ENCODE measurements at regions not wholly inside any gene's neighbourhood (a gene's known extent, or its start where the extent isn't known, plus 50 kb on each side); places are given as distances from the start of the nearest gene placed in this dataset.
A peak's percentile ranks its signal among the peaks of the same experiment; 100 is the strongest.

- Histone ChIP-seq H3K9ac (ENCODE audit: low read depth in 1 of 2, low read length in 2 of 2) (peak overlapping the region in 1 of 2 donors; percentile 14), H3K4me1 (ENCODE audit: control insufficient read depth in 2 of 2, insufficient read depth in 2 of 2, low read length in 2 of 2) (no peaks in the 10 kb centered on the region), H3K27ac (ENCODE audit: low read depth in 2 of 2, low read length in 2 of 2) (no peak overlapping the region), H3K9me3 (ENCODE audit: control insufficient read depth in 2 of 2, low read length in 2 of 2) (no peaks in the 10 kb centered on the region), H3K27me3 (ENCODE audit: control insufficient read depth in 2 of 2, insufficient read depth in 2 of 2, low read length in 2 of 2) (peaks cover 0 to 8% of the 10 kb centered on the region in 2 donors), H3K36me3 (ENCODE audit: control insufficient read depth in 2 of 2, insufficient read depth in 2 of 2, low read length in 2 of 2) (no peaks in the 10 kb centered on the region), H3K4me3 (ENCODE audit: low read length in 2 of 2) (peak overlapping the region in 1 of 2 donors; percentile 16)
Observed at GRCh38 chr2:67846370-67847070, 216.3 kb downstream of the C1D start.

- Histone ChIP-seq H3K4me3 (ENCODE audit: low read length in 2 of 2) (no peak overlapping the region), H3K9ac (ENCODE audit: low read depth in 1 of 2, low read length in 2 of 2) (no peak overlapping the region), H3K27ac (ENCODE audit: low read depth in 2 of 2, low read length in 2 of 2) (no peak overlapping the region), H3K9me3 (ENCODE audit: control insufficient read depth in 2 of 2, low read length in 2 of 2) (no peaks in the 10 kb centered on the region), H3K4me1 (ENCODE audit: control insufficient read depth in 2 of 2, insufficient read depth in 2 of 2, low read length in 2 of 2) (no peaks in the 10 kb centered on the region), H3K36me3 (ENCODE audit: control insufficient read depth in 2 of 2, insufficient read depth in 2 of 2, low read length in 2 of 2) (no peaks in the 10 kb centered on the region), H3K27me3 (ENCODE audit: control insufficient read depth in 2 of 2, insufficient read depth in 2 of 2, low read length in 2 of 2) (peaks cover 0 to 8% of the 10 kb centered on the region in 2 donors)
Observed at GRCh38 chr2:67848551-67849285, 214.1 kb downstream of the C1D start.

- Histone ChIP-seq H3K9me3 (ENCODE audit: control insufficient read depth in 2 of 2, low read length in 2 of 2) (no peaks in the 10 kb centered on the region), H3K4me1 (ENCODE audit: control insufficient read depth in 2 of 2, insufficient read depth in 2 of 2, low read length in 2 of 2) (no peaks in the 10 kb centered on the region), H3K27me3 (ENCODE audit: control insufficient read depth in 2 of 2, insufficient read depth in 2 of 2, low read length in 2 of 2) (peaks cover 0 to 2% of the 10 kb centered on the region in 2 donors), H3K36me3 (ENCODE audit: control insufficient read depth in 2 of 2, insufficient read depth in 2 of 2, low read length in 2 of 2) (no peaks in the 10 kb centered on the region), H3K4me3 (ENCODE audit: low read length in 2 of 2) (no peak overlapping the region), H3K9ac (ENCODE audit: low read depth in 1 of 2, low read length in 2 of 2) (no peak overlapping the region), H3K27ac (ENCODE audit: low read depth in 2 of 2, low read length in 2 of 2) (no peak overlapping the region)
Observed at GRCh38 chr2:67851016-67851415, 211.8 kb downstream of the C1D start.

GRCh38 chr2:67851956-67852824, 210.6 kb downstream of the C1D start:
- no peak overlapping the region for H3K4me3 ChIP-seq (ENCODE audit: low read length in 2 of 2)
- H3K9ac ChIP-seq (ENCODE audit: low read depth in 1 of 2, low read length in 2 of 2): no peak overlapping the region
- no peaks in the 10 kb centered on the region for H3K36me3 ChIP-seq (ENCODE audit: control insufficient read depth in 2 of 2, insufficient read depth in 2 of 2, low read length in 2 of 2)
- H3K4me1 ChIP-seq (ENCODE audit: control insufficient read depth in 2 of 2, insufficient read depth in 2 of 2, low read length in 2 of 2): no peaks in the 10 kb centered on the region
- peaks cover 0 to 2% of the 10 kb centered on the region in 2 donors for H3K27me3 ChIP-seq (ENCODE audit: control insufficient read depth in 2 of 2, insufficient read depth in 2 of 2, low read length in 2 of 2)
- no peaks in the 10 kb centered on the region for H3K9me3 ChIP-seq (ENCODE audit: control insufficient read depth in 2 of 2, low read length in 2 of 2)
- no peak overlapping the region for H3K27ac ChIP-seq (ENCODE audit: low read depth in 2 of 2, low read length in 2 of 2)

- H3K36me3 ChIP-seq (ENCODE audit: control insufficient read depth in 2 of 2, insufficient read depth in 2 of 2, low read length in 2 of 2): no peaks in the 10 kb centered on the region
- no peak overlapping the region for H3K27ac ChIP-seq (ENCODE audit: low read depth in 2 of 2, low read length in 2 of 2)
- no peak overlapping the region for H3K9ac ChIP-seq (ENCODE audit: low read depth in 1 of 2, low read length in 2 of 2)
- H3K9me3 ChIP-seq (ENCODE audit: control insufficient read depth in 2 of 2, low read length in 2 of 2): no peaks in the 10 kb centered on the region
- H3K4me1 ChIP-seq (ENCODE audit: control insufficient read depth in 2 of 2, insufficient read depth in 2 of 2, low read length in 2 of 2): no peaks in the 10 kb centered on the region
- H3K4me3 ChIP-seq (ENCODE audit: low read length in 2 of 2): no peak overlapping the region
- peaks cover 0 to 3% of the 10 kb centered on the region in 2 donors for H3K27me3 ChIP-seq (ENCODE audit: control insufficient read depth in 2 of 2, insufficient read depth in 2 of 2, low read length in 2 of 2)
Observed at GRCh38 chr2:67854103-67854743, 208.6 kb downstream of the C1D start.

DNA sequence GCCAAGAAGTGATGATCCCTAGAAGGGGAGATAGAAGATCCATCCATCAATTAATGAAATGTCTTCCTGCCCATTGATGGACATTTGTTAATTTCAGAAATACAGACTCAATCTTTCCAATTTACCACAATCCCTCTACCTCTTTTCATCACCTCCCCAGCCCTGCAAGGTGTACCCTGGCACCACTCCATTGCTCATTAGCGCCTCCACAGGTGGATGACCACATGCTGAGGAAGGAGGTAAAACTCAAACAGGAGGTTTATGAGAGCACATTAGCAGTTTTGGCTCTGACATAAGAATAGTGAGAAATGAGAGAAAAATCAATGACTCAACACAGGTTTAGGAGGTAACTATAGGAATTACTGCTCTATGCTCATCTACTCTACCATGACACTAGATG, 208.0 kb downstream of the C1D start:
- no peak overlapping the region for H3K4me3 ChIP-seq (ENCODE audit: low read length in 2 of 2)
- H3K27ac ChIP-seq (ENCODE audit: low read depth in 2 of 2, low read length in 2 of 2): no peak overlapping the region
- no peak overlapping the region for H3K9ac ChIP-seq (ENCODE audit: low read depth in 1 of 2, low read length in 2 of 2)
- no peaks in the 10 kb centered on the region for H3K36me3 ChIP-seq (ENCODE audit: control insufficient read depth in 2 of 2, insufficient read depth in 2 of 2, low read length in 2 of 2)
- peaks cover 0 to 6% of the 10 kb centered on the region in 2 donors for H3K27me3 ChIP-seq (ENCODE audit: control insufficient read depth in 2 of 2, insufficient read depth in 2 of 2, low read length in 2 of 2)
- no peaks in the 10 kb centered on the region for H3K9me3 ChIP-seq (ENCODE audit: control insufficient read depth in 2 of 2, low read length in 2 of 2)
- H3K4me1 ChIP-seq (ENCODE audit: control insufficient read depth in 2 of 2, insufficient read depth in 2 of 2, low read length in 2 of 2): no peaks in the 10 kb centered on the region

DNA sequence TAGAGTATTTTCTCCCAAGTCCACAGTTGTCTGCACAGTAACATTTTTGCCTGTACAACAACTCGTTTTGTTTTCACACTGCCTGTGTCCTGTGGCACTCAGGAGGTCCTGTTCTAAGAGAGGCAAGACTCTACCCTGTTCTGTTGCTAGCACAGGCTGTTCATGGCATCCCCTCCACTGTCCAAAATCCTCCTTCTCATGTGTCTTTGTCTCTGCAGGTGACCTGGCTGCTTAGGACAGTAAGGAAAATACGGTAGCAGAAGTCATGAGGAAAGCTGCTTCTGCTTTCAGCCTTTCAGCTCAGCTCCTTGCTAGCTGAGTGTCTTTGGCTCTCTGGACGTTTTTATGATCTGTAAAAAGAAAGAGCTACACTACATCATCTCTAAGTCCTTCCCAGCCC, 205.9 kb downstream of the C1D start:
- Histone ChIP-seq H3K27ac (ENCODE audit: low read depth in 2 of 2, low read length in 2 of 2) (no peak overlapping the region), H3K9ac (ENCODE audit: low read depth in 1 of 2, low read length in 2 of 2) (no peak overlapping the region), H3K36me3 (ENCODE audit: control insufficient read depth in 2 of 2, insufficient read depth in 2 of 2, low read length in 2 of 2) (no peaks in the 10 kb centered on the region), H3K9me3 (ENCODE audit: control insufficient read depth in 2 of 2, low read length in 2 of 2) (no peaks in the 10 kb centered on the region), H3K4me1 (ENCODE audit: control insufficient read depth in 2 of 2, insufficient read depth in 2 of 2, low read length in 2 of 2) (no peaks in the 10 kb centered on the region), H3K4me3 (ENCODE audit: low read length in 2 of 2) (no peak overlapping the region), H3K27me3 (ENCODE audit: control insufficient read depth in 2 of 2, insufficient read depth in 2 of 2, low read length in 2 of 2) (peaks cover 0 to 6% of the 10 kb centered on the region in 2 donors)

- Histone ChIP-seq H3K4me3 (ENCODE audit: low read length in 2 of 2) (no peak overlapping the region), H3K27me3 (ENCODE audit: control insufficient read depth in 2 of 2, insufficient read depth in 2 of 2, low read length in 2 of 2) (peaks cover 0 to 6% of the 10 kb centered on the region in 2 donors), H3K4me1 (ENCODE audit: control insufficient read depth in 2 of 2, insufficient read depth in 2 of 2, low read length in 2 of 2) (no peaks in the 10 kb centered on the region), H3K36me3 (ENCODE audit: control insufficient read depth in 2 of 2, insufficient read depth in 2 of 2, low read length in 2 of 2) (no peaks in the 10 kb centered on the region), H3K9ac (ENCODE audit: low read depth in 1 of 2, low read length in 2 of 2) (no peak overlapping the region), H3K27ac (ENCODE audit: low read depth in 2 of 2, low read length in 2 of 2) (no peak overlapping the region), H3K9me3 (ENCODE audit: control insufficient read depth in 2 of 2, low read length in 2 of 2) (no peaks in the 10 kb centered on the region)
Observed at GRCh38 chr2:67857836-67858235, 205.0 kb downstream of the C1D start.

- Histone ChIP-seq H3K9me3 (ENCODE audit: control insufficient read depth in 2 of 2, low read length in 2 of 2) (no peaks in the 10 kb centered on the region), H3K27ac (ENCODE audit: low read depth in 2 of 2, low read length in 2 of 2) (no peak overlapping the region), H3K36me3 (ENCODE audit: control insufficient read depth in 2 of 2, insufficient read depth in 2 of 2, low read length in 2 of 2) (no peaks in the 10 kb centered on the region), H3K4me1 (ENCODE audit: control insufficient read depth in 2 of 2, insufficient read depth in 2 of 2, low read length in 2 of 2) (no peaks in the 10 kb centered on the region), H3K9ac (ENCODE audit: low read depth in 1 of 2, low read length in 2 of 2) (no peak overlapping the region), H3K4me3 (ENCODE audit: low read length in 2 of 2) (no peak overlapping the region), H3K27me3 (ENCODE audit: control insufficient read depth in 2 of 2, insufficient read depth in 2 of 2, low read length in 2 of 2) (peaks cover 0 to 6% of the 10 kb centered on the region in 2 donors)
Observed at GRCh38 chr2:67858886-67859285, 203.9 kb downstream of the C1D start.

Measured in mucosa of rectum (tissue), 2 donors.